Activated T-helper 1 cell treated with anti-CD3 and anti-CD28 coated beads, Interleukin-2, amount 50 U/mL, for 16 hours (primary cell): ENCODE measurements at regions not wholly inside any gene's neighbourhood (a gene's known extent, or its start where the extent isn't known, plus 50 kb on each side); places are given as distances from the start of the nearest gene placed in this dataset.
"Not testable (repeated sequence)": the region's sequence is repeated elsewhere in the genome, so short reads cannot be mapped to it uniquely, and the experiment has no call there.

Experiments used
- DNase-seq, 2 donors: peaks; one replicate each; pipeline ENCODE4 v3.0.0-alpha.2; 2020; ENCODE audit warnings: low read depth in 1 of 2, low spot score in 1 of 2

- DNase-seq = no peak
Measured at GRCh38 chr4:24211856-24212255, 322.0 kb upstream of the PPARGC1A start.

GRCh38 chr4:24210332-24210902 is 320.6 kb upstream of the PPARGC1A start:
- DNase-seq = no peak

DNA sequence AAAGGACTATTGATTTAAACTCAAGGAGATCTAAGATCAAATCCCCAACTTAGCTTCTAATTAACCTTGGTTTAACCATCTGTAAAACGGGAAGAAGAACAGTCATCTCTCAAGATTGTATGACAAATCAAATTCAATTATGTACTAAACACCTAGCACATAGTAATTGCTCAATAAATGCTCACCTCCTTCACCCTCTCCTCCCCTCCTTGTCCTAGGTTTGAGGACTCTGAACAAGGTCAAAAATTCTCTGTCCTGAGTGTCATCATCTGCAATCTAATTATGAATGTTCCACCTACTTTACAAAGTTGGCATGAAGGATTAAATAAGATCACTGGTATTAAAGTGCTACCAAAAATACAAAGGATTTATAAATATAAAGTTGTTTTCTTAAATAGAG is 320.1 kb upstream of the PPARGC1A start:
- no peak for DNase-seq

- DNase-seq = no peak
Measured at GRCh38 chr4:24209131-24209530, 319.3 kb upstream of the PPARGC1A start.

GRCh38 chr4:24208691-24209090 is 318.8 kb upstream of the PPARGC1A start:
- DNase-seq = no peak

DNA sequence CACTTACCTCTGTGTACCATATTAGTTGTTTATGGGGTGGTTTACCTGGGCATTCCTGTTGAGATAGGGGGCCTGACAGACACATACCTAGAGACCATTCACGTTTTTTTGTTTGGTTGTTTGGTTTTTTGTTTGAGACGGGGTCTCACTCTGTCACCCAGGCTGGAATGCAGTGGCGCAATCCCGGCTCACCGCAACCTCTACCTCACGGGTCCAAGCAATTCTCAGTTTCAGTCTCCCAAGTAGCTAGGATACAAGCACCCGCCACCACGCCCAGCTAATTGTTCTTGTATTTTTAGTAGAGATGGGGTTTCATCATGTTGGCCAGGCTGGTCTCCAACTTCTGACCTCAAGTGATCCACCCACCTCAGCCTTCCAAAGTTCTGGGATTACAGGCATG is 314.9 kb upstream of the PPARGC1A start:
- DNase-seq = not testable (repeated sequence)

- no peak for DNase-seq
Measured at GRCh38 chr4:24203926-24204325, 314.1 kb upstream of the PPARGC1A start.

DNA sequence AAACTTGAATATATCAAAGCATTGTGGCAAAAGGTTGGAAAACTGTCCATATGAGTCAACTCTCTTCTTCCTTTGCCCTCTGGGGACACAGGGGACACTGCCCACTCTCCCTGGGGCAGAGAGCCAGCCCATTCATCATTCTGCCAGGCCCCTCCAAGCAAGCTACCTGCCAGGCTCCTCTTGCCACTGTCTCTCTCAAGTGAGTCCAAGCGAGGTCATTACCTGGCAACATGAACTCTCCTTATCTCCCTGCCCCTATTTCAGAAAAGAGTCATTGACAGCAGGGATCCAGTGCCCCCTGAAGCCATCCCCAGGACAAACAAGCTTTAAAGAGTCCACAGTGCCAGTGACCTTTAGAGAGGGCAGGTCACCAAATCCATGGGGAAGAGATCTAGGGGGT is 312.7 kb upstream of the PPARGC1A start:
- no peak for DNase-seq

- no peak for DNase-seq
Measured at GRCh38 chr4:24197955-24198354, 308.1 kb upstream of the PPARGC1A start.

- no peak for DNase-seq
Measured at GRCh38 chr4:24196785-24197184, 306.9 kb upstream of the PPARGC1A start.

DNA sequence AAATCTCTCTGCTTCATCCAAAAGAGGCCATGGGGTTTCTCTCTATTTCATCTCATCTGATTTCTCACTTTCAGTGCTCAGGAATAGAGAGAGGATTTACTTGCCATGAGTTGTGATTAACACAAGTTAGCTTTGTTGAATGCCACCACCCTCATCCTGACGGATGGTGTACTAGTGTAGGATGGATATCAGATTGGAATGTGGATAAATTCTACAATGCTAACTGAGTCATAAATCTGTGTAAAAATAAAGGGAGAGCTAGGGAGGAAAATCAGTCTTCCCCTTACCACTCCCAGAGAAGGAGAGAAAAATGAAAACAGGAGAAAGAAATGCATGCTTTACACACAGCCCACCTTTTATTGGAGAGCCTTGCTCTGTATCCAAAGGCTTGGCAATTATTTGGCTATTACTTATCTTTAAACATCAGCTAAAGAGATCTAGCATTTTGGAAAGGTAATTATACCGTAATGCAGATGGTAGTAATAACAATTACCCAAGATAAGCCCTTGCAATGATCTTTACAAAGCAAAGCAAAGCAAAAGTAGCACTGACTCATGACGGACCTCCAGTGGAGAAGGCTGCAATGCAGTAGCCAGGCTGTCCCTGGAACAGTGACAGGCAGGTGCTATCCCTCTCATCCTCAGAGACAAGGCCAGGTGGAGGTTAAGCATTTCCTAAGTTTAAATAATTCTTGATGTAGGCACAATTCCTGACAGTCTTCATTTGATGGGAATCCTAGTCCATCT is 306.3 kb upstream of the PPARGC1A start:
- DNase-seq = no peak

DNA sequence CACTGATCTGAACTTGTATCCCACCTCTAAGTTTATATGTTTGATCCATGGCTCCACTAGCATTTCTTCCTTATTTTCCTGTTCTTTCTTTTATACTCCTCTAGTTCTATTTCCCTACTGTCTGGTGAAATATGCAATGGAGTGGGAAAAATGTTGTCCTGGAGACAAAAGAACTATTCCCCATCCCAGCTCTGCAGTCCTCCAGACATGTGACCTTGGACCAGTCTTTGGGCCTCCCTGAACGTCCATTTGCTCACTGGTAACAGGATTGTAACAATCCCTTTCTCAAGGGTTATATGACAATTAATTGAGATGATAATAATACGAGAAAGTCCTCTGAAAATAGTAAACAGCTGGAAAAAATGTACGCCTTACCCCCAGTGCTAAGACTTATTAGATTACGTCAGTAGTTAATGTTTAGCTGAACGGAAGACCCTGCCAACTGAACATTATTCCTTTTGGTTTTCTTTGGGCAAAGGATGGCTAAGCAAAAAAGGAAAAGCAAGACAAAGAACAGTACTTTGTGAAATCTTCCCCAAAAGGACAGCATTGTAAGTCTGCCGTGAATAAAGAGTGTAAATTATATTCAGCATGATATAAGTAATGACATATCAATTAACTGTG is 302.3 kb upstream of the PPARGC1A start:
- no peak for DNase-seq

DNA sequence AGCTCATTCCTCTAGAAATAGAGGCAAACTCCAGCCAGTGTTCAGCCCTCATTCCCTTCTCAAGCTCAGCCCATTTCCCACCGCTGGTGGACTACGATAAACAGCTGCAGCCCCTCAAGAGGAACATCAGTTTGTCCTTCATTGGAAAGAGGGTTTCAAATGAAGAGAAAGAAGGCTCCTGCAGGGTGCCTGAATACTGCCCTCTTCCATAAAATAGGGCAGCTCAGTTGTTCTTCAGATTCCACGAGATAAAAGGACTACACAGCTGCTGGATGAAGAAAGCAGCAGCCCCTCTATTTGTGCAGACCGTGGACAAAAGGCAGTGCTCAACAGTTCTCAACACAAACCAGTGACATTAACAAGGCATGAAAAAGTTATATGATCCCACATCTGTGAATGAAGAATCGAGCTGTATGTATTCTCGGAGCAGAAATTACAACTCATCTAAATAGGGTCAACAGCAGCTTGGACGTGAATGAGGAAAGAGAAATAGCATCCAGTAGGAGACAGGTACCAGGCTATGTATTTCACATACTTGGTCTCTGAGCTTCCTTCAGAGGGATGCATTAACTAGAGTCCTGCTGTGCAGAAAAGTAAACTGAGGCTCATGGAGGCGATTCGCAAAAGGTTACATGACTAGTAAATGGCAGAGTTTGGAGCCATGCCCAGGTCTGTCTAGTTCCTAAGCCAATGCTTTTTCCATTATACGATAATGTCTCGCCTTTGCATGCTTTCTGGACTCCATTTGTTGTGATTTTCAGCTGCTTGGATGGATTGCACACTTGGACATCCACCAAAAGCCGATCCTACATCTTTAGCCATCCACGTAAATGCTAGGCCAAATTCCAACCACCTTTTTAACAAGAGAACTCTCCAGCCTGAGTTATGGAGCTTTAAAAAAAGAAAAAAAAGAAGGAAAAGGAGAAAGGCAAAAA is 301.2 kb upstream of the PPARGC1A start:
- DNase-seq = no peak

DNA sequence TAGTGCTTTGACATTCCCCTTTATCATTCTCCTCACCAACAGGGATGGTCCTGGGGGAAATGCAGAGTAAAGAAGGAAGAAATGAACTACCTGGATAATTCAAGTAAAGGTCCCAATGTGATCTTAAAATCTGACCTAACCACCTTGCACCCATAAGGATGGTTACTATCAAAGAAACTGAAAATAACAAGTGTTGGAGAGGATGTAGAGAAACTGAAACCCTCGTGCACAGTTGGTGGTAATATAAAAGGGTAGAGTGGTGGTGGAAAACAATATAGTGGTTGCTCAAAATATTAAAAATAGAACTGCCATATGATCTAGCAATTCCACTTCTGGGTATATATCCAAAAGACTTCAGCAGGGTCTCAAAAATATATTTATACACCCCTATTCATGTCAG is 298.6 kb upstream of the PPARGC1A start:
- DNase-seq = no peak

- no peak for DNase-seq
Measured at GRCh38 chr4:24186466-24186865, 296.6 kb upstream of the PPARGC1A start.

DNA sequence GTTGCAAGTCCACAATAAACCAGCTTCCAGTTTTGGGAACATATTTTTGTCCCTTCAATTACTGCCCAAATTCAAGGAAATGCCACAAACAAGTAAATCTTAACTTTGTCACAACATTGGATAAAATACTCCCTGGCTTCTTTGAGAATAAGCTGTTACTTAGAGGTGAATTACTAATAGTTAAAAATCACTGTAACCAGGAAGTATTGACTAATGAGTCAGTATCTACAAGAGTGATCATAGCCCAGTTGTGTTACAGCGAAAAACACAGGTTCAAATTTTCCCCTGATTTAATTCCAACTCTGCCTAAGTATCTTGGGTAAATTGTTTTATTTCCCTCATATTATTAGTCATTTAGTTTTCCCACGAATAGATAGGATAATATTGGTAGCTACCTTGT is 291.2 kb upstream of the PPARGC1A start:
- no peak for DNase-seq

DNA sequence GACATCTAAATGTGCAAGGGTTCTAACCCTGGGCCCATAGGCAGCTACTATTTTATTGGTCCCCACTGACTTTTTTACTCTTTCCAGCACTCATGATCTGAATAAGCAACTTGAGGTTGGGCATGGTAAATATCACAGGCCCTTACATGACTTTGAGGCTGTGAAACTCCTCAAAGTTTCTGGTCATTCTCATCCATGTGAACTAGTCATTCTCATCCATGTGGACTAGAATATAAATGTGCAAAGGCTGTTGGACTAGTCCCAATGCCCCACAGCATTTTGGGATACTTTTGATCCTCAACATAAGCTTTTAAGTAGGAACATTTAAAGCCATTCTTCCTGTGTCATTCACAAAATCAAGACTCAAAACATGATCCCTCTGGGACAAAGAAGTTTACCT is 290.7 kb upstream of the PPARGC1A start:
- no peak for DNase-seq

GRCh38 chr4:24179201-24179840 is 289.5 kb upstream of the PPARGC1A start:
- no peak for DNase-seq

DNA sequence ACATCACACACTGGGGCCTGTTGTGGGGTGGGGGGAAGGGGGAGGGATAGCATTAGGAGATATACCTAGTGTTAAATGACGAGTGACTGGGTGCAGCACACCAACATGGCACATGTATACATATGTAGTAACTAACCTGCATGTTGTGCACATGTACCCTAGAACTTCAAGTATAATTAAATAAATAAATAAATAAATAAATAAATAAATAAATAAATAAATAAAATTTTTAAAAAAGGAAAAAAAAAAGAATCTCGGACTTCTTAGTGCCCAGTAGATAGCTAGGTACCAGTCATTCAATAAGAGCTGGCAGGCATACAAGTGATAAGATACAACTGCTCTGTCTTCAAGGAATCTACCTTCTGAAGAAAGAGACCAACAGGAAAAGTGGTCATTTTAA is 287.6 kb upstream of the PPARGC1A start:
- DNase-seq = not testable (repeated sequence)

GRCh38 chr4:24175707-24176106 is 285.9 kb upstream of the PPARGC1A start:
- no peak for DNase-seq

DNA sequence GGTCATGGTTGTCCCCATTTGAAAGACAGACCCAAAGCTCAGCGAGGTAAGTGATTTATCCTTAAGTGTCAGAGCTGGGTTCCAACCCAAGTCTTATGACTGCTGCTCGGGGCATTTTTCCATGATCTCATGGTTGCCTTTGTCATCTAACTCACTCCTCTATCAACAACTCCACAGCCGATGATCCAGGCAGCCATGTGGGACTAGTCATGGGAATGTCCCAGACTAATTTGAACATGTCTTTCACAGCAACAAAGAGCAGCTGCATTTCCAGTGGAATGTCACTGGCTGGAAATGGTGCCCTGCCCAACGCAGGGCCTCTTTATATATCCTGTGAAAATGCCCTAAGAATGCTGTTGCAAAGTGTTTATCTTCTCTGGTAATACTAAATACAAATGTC is 284.8 kb upstream of the PPARGC1A start:
- no peak for DNase-seq
